Endothelial cell of umbilical vein (primary cell): ENCODE measurements at regions not wholly inside any gene's neighbourhood (a gene's known extent, or its start where the extent isn't known, plus 50 kb on each side); places are given as distances from the start of the nearest gene placed in this dataset.

Experiments used
- BruUV-seq: library from RNA; stranded (reverse); fragments of 400-500 nt; replicated peaks from 2 replicates; lab custom pipeline; 2021; lab: Mats Ljungman, UMichigan
- CTCF ChIA-PET: fragments of 300-600, 350-600 bp; sonication (Branson Sonifier 250); formaldehyde crosslinking; loops from one replicate; lab custom pipeline; 2021; ENCODE audit warnings: antibody characterized with exemption, inconsistent platforms; lab: Charles Lee
- POLR2A ChIA-PET: fragments of 300-600, 350-600 bp; sonication (Branson Sonifier 250); formaldehyde crosslinking; loops from one replicate; lab custom pipeline; 2021; ENCODE audit warnings: antibody characterized with exemption, inconsistent platforms; lab: Charles Lee
- DNase-seq: peaks from one replicate; pipeline ENCODE4 v3.0.0-alpha.2; 2011; ENCODE audit warnings: low read depth, low spot score
- FAIRE-seq: peaks from 2 replicates; lab custom pipeline; 2011; peaks lifted over from hg19 to GRCh38; lab: Jason Lieb, UNC
- H2AFZ ChIP-seq: 2 replicates; pipeline ENCODE4 v1.6.0; 2012; ENCODE audit warnings: low read depth, low read length, control low read depth, inconsistent platforms
- H3K27ac ChIP-seq: 2 replicates; pipeline ENCODE4 v1.5.1; 2011; ENCODE audit warnings: low read depth, mild to moderate bottlenecking, control low read depth, low read length, moderate library complexity; ENCODE audit not compliant: insufficient read depth
- H3K27me3 ChIP-seq, 2 experiments: 2 replicates each; pipeline versions ENCODE4 v1.6.0 to v1.6.1; 2011; ENCODE audit warnings: low read length in 2 of 2, mixed read lengths in 1 of 2; ENCODE audit not compliant: control insufficient read depth in 2 of 2, insufficient read depth in 2 of 2
- H3K36me3 ChIP-seq, 2 experiments: 2 replicates in 1 of 2; 3 replicates in 1 of 2; pipeline ENCODE4 v1.5.1; 2011; ENCODE audit warnings: low read length in 2 of 2, mild to moderate bottlenecking in 1 of 2, moderate library complexity in 1 of 2; ENCODE audit not compliant: control insufficient read depth in 2 of 2, insufficient read depth in 2 of 2; ENCODE audit errors: extremely low read depth in 1 of 2
- H3K4me1 ChIP-seq: 3 replicates; pipeline ENCODE4 v1.5.1; 2011; ENCODE audit warnings: mild to moderate bottlenecking, low read length; ENCODE audit not compliant: control insufficient read depth, insufficient read depth; ENCODE audit errors: extremely low read depth
- H3K4me2 ChIP-seq: 2 replicates; pipeline ENCODE4 v1.6.1; 2011; ENCODE audit warnings: low read length, control low read depth, mixed read lengths; ENCODE audit not compliant: insufficient read depth
- H3K4me3 ChIP-seq, 3 experiments: fragments of 200-600 bp in 1 of 3; sonication (generic), shearing (Covaris generic) in 1 of 3; replicated peaks in 1 of 3; 2 replicates each; pipeline ENCODE4 v1.5.1; 2011 to 2016; ENCODE audit warnings: control low read depth in 3 of 3, low read length in 3 of 3, mild to moderate bottlenecking in 2 of 3, inconsistent platforms in 1 of 3, low read depth in 1 of 3, moderate library complexity in 1 of 3; ENCODE audit not compliant: insufficient read depth in 1 of 3
- H3K79me2 ChIP-seq: 2 replicates; pipeline ENCODE4 v1.6.0; 2012; ENCODE audit warnings: low read length, inconsistent platforms; ENCODE audit not compliant: control insufficient read depth, insufficient read depth
- H3K9ac ChIP-seq: replicated peaks from 2 replicates; pipeline ENCODE3; 2011; ENCODE audit warnings: low read length, control low read depth; ENCODE audit not compliant: insufficient read depth; ENCODE audit errors: extremely low read depth
- H3K9me1 ChIP-seq: replicated peaks from 3 replicates; pipeline ENCODE4 v1.6.0; 2011; ENCODE audit warnings: mild to moderate bottlenecking, low read length; ENCODE audit not compliant: control insufficient read depth, insufficient read depth; ENCODE audit errors: extremely low read depth
- H3K9me3 ChIP-seq: replicated peaks from 2 replicates; pipeline ENCODE4 v1.5.1; 2012; ENCODE audit warnings: low read length, inconsistent platforms; ENCODE audit not compliant: control insufficient read depth, insufficient read depth
- H4K20me1 ChIP-seq: replicated peaks from 2 replicates; pipeline ENCODE3; 2011; ENCODE audit warnings: mild to moderate bottlenecking, low read length; ENCODE audit not compliant: control insufficient read depth, insufficient read depth; ENCODE audit errors: extremely low read depth
- EZH2 ChIP-seq: IDR thresholded peaks from 2 replicates; pipeline ENCODE4 v1.6.1; 2012; ENCODE audit warnings: borderline replicate concordance, low read depth, mild to moderate bottlenecking, moderate library complexity, low read length, inconsistent platforms; ENCODE audit not compliant: severe bottlenecking
- FOS ChIP-seq: IDR thresholded peaks from 2 replicates; pipeline ENCODE4 v1.6.1; 2011; ENCODE audit warnings: mild to moderate bottlenecking, low read length, moderate library complexity, borderline replicate concordance; ENCODE audit not compliant: insufficient read depth
- GATA2 ChIP-seq: IDR thresholded peaks from 2 replicates; pipeline ENCODE4 v1.7.0; 2011; ENCODE audit warnings: low read depth, mild to moderate bottlenecking, moderate library complexity, mixed read lengths, low read length; ENCODE audit not compliant: insufficient read length, insufficient read depth
- JUN ChIP-seq: IDR thresholded peaks from 2 replicates; pipeline ENCODE4 v1.6.1; 2011; ENCODE audit warnings: borderline replicate concordance, low read depth; ENCODE audit not compliant: insufficient read length, insufficient read depth
- MYC ChIP-seq: IDR thresholded peaks from one replicate; pipeline ENCODE4 v1.6.1; 2011; ENCODE audit warnings: mild to moderate bottlenecking, low read depth, low read length
- POLR2A ChIP-seq: IDR thresholded peaks from 2 replicates; pipeline ENCODE4 v1.6.1; 2012; ENCODE audit warnings: low read depth, mild to moderate bottlenecking, control low read depth, low read length
- POLR2AphosphoS5 ChIP-seq: IDR thresholded peaks from 2 replicates; pipeline ENCODE4 v1.6.1; 2012; ENCODE audit warnings: low read depth, mild to moderate bottlenecking, control low read depth, low read length, moderate library complexity; ENCODE audit not compliant: insufficient read depth
- dilution Hi-C: fragments of 300-500 bp; cut with MboI; formaldehyde crosslinking; loops from one replicate; pipeline ENCODE4 v1.15.0; 2019; ENCODE audit warnings: low sequenced_read_pairs; ENCODE audit not compliant: extremely low pct_ligation_motif_present
- intact Hi-C: fragments of 100-400 bp; cut with micrococcal nuclease; formaldehyde crosslinking; loops from one replicate; pipeline ENCODE4 v1.10.0; 2022
- TF ChIP-seq, protein P1 (sequence below), 2 donors: IDR thresholded peaks; 1 replicate in 1 of 2; 2 replicates in 1 of 2; pipeline ENCODE4 v1.5.1; 2011; ENCODE audit warnings: low read length in 2 of 2, mild to moderate bottlenecking in 2 of 2, moderate library complexity in 2 of 2, control low read depth in 1 of 2, inconsistent platforms in 1 of 2, low read depth in 1 of 2; ENCODE audit not compliant: insufficient read depth in 1 of 2; ENCODE audit errors: extremely low read depth in 1 of 2
- TF ChIP-seq, protein P2 (sequence below): IDR thresholded peaks from 2 replicates; pipeline ENCODE4 v1.6.1; 2011; ENCODE audit not compliant: insufficient read depth, insufficient read length

DNA sequence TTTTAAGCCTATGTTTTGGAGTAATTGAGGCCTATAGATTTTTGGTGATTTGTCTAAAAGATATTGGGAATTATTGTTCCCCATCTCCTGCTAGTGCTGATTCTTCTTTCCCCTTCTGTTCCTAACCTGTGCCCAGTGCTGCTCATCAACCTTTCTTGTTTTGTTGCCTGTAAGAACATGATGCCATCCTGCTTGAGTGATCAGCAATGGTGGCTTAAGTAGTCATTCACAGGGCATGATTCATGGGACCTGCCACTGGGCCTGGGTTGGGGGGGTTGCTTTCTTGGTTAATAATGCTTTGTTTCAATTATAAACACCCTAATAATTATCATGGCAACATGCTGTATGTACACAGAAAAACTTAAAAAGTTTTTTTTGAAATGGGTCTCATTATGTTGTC is 562.9 kb upstream of the SETBP1 start:
- H3K27ac ChIP-seq: no peak overlapping the region
- dilution Hi-C loops (no loop called here), intact Hi-C loops (no loop called here)
- H3K9ac ChIP-seq: no peak overlapping the region
- DNase-seq: no peak
- no peak overlapping the region for H2AFZ ChIP-seq
- no peaks in the 10 kb centered on the region for H3K9me3 ChIP-seq
- H3K4me3 ChIP-seq: no peak overlapping the region
- H3K79me2 ChIP-seq: no peaks in the 10 kb centered on the region
- H3K9me1 ChIP-seq: no peaks in the 10 kb centered on the region
- no peaks in the 10 kb centered on the region for H4K20me1 ChIP-seq
- no peaks in the 10 kb centered on the region for H3K4me1 ChIP-seq
- BruUV-seq: no TSS peak
- H3K36me3 ChIP-seq: no peaks in the 10 kb centered on the region
- ChIA-PET POLR2A (interaction anchor here (0.6 kb wide), 1 partner anchor 41 kb away, joined by 3 read pairs; no protein-coding TSS in a partner anchor), CTCF (no interaction called here)
- no peaks in the 10 kb centered on the region for H3K27me3 ChIP-seq
- TF ChIP-seq EZH2 (no peak), POLR2A (no peak), MYC (no peak), JUN (no peak), POLR2AphosphoS5 (no peak), GATA2 (no peak), FOS (no peak)
- TF ChIP-seq, protein P1, sequence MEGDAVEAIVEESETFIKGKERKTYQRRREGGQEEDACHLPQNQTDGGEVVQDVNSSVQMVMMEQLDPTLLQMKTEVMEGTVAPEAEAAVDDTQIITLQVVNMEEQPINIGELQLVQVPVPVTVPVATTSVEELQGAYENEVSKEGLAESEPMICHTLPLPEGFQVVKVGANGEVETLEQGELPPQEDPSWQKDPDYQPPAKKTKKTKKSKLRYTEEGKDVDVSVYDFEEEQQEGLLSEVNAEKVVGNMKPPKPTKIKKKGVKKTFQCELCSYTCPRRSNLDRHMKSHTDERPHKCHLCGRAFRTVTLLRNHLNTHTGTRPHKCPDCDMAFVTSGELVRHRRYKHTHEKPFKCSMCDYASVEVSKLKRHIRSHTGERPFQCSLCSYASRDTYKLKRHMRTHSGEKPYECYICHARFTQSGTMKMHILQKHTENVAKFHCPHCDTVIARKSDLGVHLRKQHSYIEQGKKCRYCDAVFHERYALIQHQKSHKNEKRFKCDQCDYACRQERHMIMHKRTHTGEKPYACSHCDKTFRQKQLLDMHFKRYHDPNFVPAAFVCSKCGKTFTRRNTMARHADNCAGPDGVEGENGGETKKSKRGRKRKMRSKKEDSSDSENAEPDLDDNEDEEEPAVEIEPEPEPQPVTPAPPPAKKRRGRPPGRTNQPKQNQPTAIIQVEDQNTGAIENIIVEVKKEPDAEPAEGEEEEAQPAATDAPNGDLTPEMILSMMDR (IDR thresholded peaks at IDR 0.05; ENCODE audit: extremely low read depth in 1 of 2, insufficient read depth in 1 of 2, low read depth in 1 of 2, low read length in 2 of 2): no peak
- TF ChIP-seq, protein P2, sequence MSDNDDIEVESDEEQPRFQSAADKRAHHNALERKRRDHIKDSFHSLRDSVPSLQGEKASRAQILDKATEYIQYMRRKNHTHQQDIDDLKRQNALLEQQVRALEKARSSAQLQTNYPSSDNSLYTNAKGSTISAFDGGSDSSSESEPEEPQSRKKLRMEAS: no peak
- H3K4me2 ChIP-seq: no peak overlapping the region
- FAIRE-seq: no peak
